ENCODE measurements at regions not wholly inside any gene's neighbourhood (a gene's known extent, or its start where the extent isn't known, plus 50 kb on each side); places are given as distances from the start of the nearest gene placed in this dataset.
"Not testable (repeated sequence)": the region's sequence is repeated elsewhere in the genome, so short reads cannot be mapped to it uniquely, and the experiment has no call there.

- peaks cover 26% of the 10 kb centered on the region for H3K4me1 Mint-ChIP-seq (ENCODE audit: low read depth)
- peaks cover 33% of the 10 kb centered on the region for H3K9me3 Mint-ChIP-seq (ENCODE audit: low read depth)
- peaks cover 14% of the 10 kb centered on the region for H3K36me3 Mint-ChIP-seq (ENCODE audit: insufficient read depth)
- not testable (repeated sequence) for H3K27me3 Mint-ChIP-seq; DNase-seq (ENCODE audit: low spot score, unreplicated experiment)
- H3K4me3 Mint-ChIP-seq (ENCODE audit: low read depth), result peak overlapping the region; percentile 37
- peak; percentile 13 for TF ChIP-seq CTCF (IDR thresholded peaks at IDR 0.05; ENCODE audit: unreplicated experiment)
- peak overlapping the region; percentile 98 for H3K27ac Mint-ChIP-seq
Observed at GRCh38 chr5:34466519-34467388, 189.4 kb upstream of the RAI14 start.

- Mint-ChIP-seq H3K27ac (peak overlapping the region; percentile 98), H3K4me3 (ENCODE audit: low read depth) (no peak overlapping the region)
Observed at GRCh38 chr5:34467436-34467835, 188.7 kb upstream of the RAI14 start.

GRCh38 chr5:34467984-34468383 lies 188.1 kb upstream of the RAI14 start:
- peaks cover 31% of the 10 kb centered on the region for H3K9me3 Mint-ChIP-seq (ENCODE audit: low read depth)
- not testable (repeated sequence) for DNase-seq (ENCODE audit: low spot score, unreplicated experiment); H3K4me3 Mint-ChIP-seq (ENCODE audit: low read depth); H3K27me3 Mint-ChIP-seq
- H3K27ac Mint-ChIP-seq, result peak overlapping the region; percentile 98
- H3K36me3 Mint-ChIP-seq (ENCODE audit: insufficient read depth), result peaks cover 14% of the 10 kb centered on the region
- peaks cover 26% of the 10 kb centered on the region for H3K4me1 Mint-ChIP-seq (ENCODE audit: low read depth)

More at GRCh38 chr5:34467436-34467835, 188.7 kb upstream of the RAI14 start:
- Mint-ChIP-seq H3K36me3 (ENCODE audit: insufficient read depth) (peaks cover 14% of the 10 kb centered on the region), H3K27me3 (no peaks in the 10 kb centered on the region), H3K4me1 (ENCODE audit: low read depth) (peaks cover 26% of the 10 kb centered on the region), H3K9me3 (ENCODE audit: low read depth) (peaks cover 31% of the 10 kb centered on the region)
- TF ChIP-seq CTCF (IDR thresholded peaks at IDR 0.05; ENCODE audit: unreplicated experiment), result no peak
- no peak for DNase-seq (ENCODE audit: low spot score, unreplicated experiment)

GRCh38 chr5:34469971-34470370 lies 186.2 kb upstream of the RAI14 start:
- H3K36me3 Mint-ChIP-seq (ENCODE audit: insufficient read depth), result peaks cover 14% of the 10 kb centered on the region
- peaks cover 29% of the 10 kb centered on the region for H3K4me1 Mint-ChIP-seq (ENCODE audit: low read depth)
- H3K27me3 Mint-ChIP-seq, result no peaks in the 10 kb centered on the region
- peaks cover 31% of the 10 kb centered on the region for H3K9me3 Mint-ChIP-seq (ENCODE audit: low read depth)
- DNase-seq (ENCODE audit: low spot score, unreplicated experiment), result no peak
- peak overlapping the region; percentile 24 for H3K27ac Mint-ChIP-seq
- TF ChIP-seq CTCF (IDR thresholded peaks at IDR 0.05; ENCODE audit: unreplicated experiment), result no peak
- H3K4me3 Mint-ChIP-seq (ENCODE audit: low read depth), result no peak overlapping the region

- Mint-ChIP-seq H3K27ac (peak overlapping the region; percentile 74), H3K4me1 (ENCODE audit: low read depth) (peaks cover 24% of the 10 kb centered on the region), H3K36me3 (ENCODE audit: insufficient read depth) (peaks cover 7% of the 10 kb centered on the region), H3K9me3 (ENCODE audit: low read depth) (peaks cover 23% of the 10 kb centered on the region), H3K27me3 (no peaks in the 10 kb centered on the region), H3K4me3 (ENCODE audit: low read depth) (no peak overlapping the region)
- peak; percentile 94 for TF ChIP-seq CTCF (IDR thresholded peaks at IDR 0.05; ENCODE audit: unreplicated experiment)
- DNase-seq (ENCODE audit: low spot score, unreplicated experiment), result no peak
Observed at GRCh38 chr5:34474573-34475021, 181.5 kb upstream of the RAI14 start.
